HEK293T (cell line): ENCODE measurements at regions not wholly inside any gene's neighbourhood (a gene's known extent, or its start where the extent isn't known, plus 50 kb on each side); places are given as distances from the start of the nearest gene placed in this dataset.

ENCODE experiments used
- CTCF ChIA-PET: fragments of 350-600 bp; formaldehyde crosslinking; extraction: SDS; loops from one replicate; lab custom pipeline; 2021; ENCODE audit warnings: antibody characterized with exemption, inconsistent platforms; lab: Yijun Ruan, JAX
- POLR2A ChIA-PET: fragments of 350-600 bp; formaldehyde crosslinking; extraction: SDS; loops from one replicate; lab custom pipeline; 2020; ENCODE audit warnings: antibody characterized with exemption, inconsistent platforms; lab: Yijun Ruan, JAX
- DNase-seq: peaks from one replicate; pipeline ENCODE4 v3.0.0; 2012; ENCODE audit warnings: mixed read lengths; ENCODE audit errors: extremely low spot score
- ARNT ChIP-seq: fragments of 450-650 bp; IDR thresholded peaks from 2 replicates; pipeline ENCODE4 v1.6.1; 2017; ENCODE audit warnings: mild to moderate bottlenecking
- BHLHE40 ChIP-seq: fragments of 450-650 bp; IDR thresholded peaks from 2 replicates; pipeline ENCODE4 v1.6.1; 2016; ENCODE audit warnings: mild to moderate bottlenecking, moderate library complexity, borderline replicate concordance
- CTBP1 ChIP-seq: fragments of 450-650 bp; IDR thresholded peaks from 2 replicates; pipeline ENCODE4 v1.6.1; 2016; ENCODE audit warnings: borderline replicate concordance
- ELF4 ChIP-seq: fragments of 450-650 bp; IDR thresholded peaks from 2 replicates; pipeline ENCODE4 v1.6.1; 2017; ENCODE audit warnings: antibody characterized with exemption
- FOXA1 ChIP-seq: fragments of 450-650 bp; IDR thresholded peaks from 2 replicates; pipeline ENCODE4 v1.6.1; 2016; ENCODE audit warnings: mild to moderate bottlenecking
- FOXK2 ChIP-seq: fragments of 450-650 bp; IDR thresholded peaks from 2 replicates; pipeline ENCODE4 v1.6.1; 2016; ENCODE audit warnings: mild to moderate bottlenecking
- FOXM1 ChIP-seq: fragments of 450-650 bp; IDR thresholded peaks from 2 replicates; pipeline ENCODE4 v1.6.1; 2017; ENCODE audit warnings: mild to moderate bottlenecking, borderline replicate concordance
- HDGF ChIP-seq: fragments of 450-650 bp; IDR thresholded peaks from 2 replicates; pipeline ENCODE4 v1.6.1; 2017; ENCODE audit warnings: antibody characterized with exemption, borderline replicate concordance
- L3MBTL2 ChIP-seq: fragments of 450-650 bp; conservative IDR thresholded peaks from 2 replicates; pipeline ENCODE4 v1.6.1; 2016; ENCODE audit warnings: mild to moderate bottlenecking
- LEF1 ChIP-seq: fragments of 450-650 bp; IDR thresholded peaks from 2 replicates; pipeline ENCODE4 v1.6.1; 2017; ENCODE audit warnings: mild to moderate bottlenecking, borderline replicate concordance
- NFRKB ChIP-seq: fragments of 450-650 bp; IDR thresholded peaks from 2 replicates; pipeline ENCODE4 v1.6.1; 2016; ENCODE audit warnings: mild to moderate bottlenecking, moderate library complexity
- PKNOX1 ChIP-seq: fragments of 450-650 bp; IDR thresholded peaks from 2 replicates; pipeline ENCODE4 v1.6.1; 2016
- SP1 ChIP-seq: fragments of 450-650 bp; IDR thresholded peaks from 2 replicates; pipeline ENCODE4 v1.6.1; 2017
- SUZ12 ChIP-seq: fragments of 450-650 bp; IDR thresholded peaks from 2 replicates; pipeline ENCODE4 v1.6.1; 2016; ENCODE audit warnings: mild to moderate bottlenecking
- TARDBP ChIP-seq: fragments of 450-650 bp; IDR thresholded peaks from 2 replicates; pipeline ENCODE4 v1.6.1; 2016
- ZNF384 ChIP-seq: fragments of 450-650 bp; IDR thresholded peaks from 2 replicates; pipeline ENCODE4 v1.6.1; 2016

GRCh38 chr7:20561466-20561865 is 54.0 kb upstream of the ABCB5 start:
- no peak for TF ChIP-seq ELF4
- TF ChIP-seq L3MBTL2 = no peak
- TF ChIP-seq LEF1 = no peak
- TF ChIP-seq PKNOX1 = no peak
- no peak for TF ChIP-seq TARDBP
- no peak for TF ChIP-seq SUZ12
- TF ChIP-seq FOXA1 = no peak
- no peak for TF ChIP-seq ZNF384
- no peak for TF ChIP-seq FOXK2
- TF ChIP-seq BHLHE40 = no peak
- no peak for TF ChIP-seq SP1
- TF ChIP-seq NFRKB = no peak
- no peak for TF ChIP-seq CTBP1
- no peak for TF ChIP-seq FOXM1
- no peak for TF ChIP-seq ARNT
- POLR2A ChIA-PET = no interaction called here
- DNase-seq = no peak
- CTCF ChIA-PET = no interaction called here

DNA sequence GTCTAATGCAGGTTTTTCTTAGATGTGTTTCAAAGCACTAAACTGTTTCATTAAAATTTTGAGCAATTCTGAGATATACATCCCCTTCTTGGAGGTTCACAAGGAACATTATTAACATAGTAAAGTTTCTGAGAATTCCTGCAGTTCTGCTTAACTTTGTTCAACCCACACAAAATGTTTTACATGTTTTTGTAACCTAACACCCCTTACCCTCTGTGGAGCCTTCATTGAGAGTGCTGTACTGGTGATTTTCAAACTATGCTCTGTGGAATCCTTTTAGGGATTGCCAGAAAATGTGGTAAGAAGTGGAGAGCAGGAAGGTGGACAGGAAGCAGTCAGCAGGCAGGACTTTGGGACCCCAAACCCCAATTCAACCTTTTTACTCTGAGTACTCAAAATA is 53.6 kb upstream of the ABCB5 start:
- POLR2A ChIA-PET = no interaction called here
- CTCF ChIA-PET = no interaction called here
- TF ChIP-seq ARNT (no peak), HDGF (no peak), PKNOX1 (no peak), SUZ12 (no peak), L3MBTL2 (no peak), BHLHE40 (no peak), TARDBP (no peak), SP1 (no peak), FOXA1 (no peak), CTBP1 (no peak), ELF4 (no peak), LEF1 (no peak), FOXM1 (no peak), ZNF384 (no peak), FOXK2 (no peak)
- DNase-seq = no peak

GRCh38 chr7:20562461-20562860 is 53.0 kb upstream of the ABCB5 start:
- ChIA-PET POLR2A (no interaction called here), CTCF (no interaction called here)
- TF ChIP-seq SP1 = no peak
- TF ChIP-seq FOXM1 = no peak
- TF ChIP-seq ELF4 = no peak
- TF ChIP-seq CTBP1 = no peak
- no peak for TF ChIP-seq FOXA1
- no peak for TF ChIP-seq TARDBP
- no peak for TF ChIP-seq L3MBTL2
- TF ChIP-seq SUZ12 = no peak
- no peak for TF ChIP-seq PKNOX1
- no peak for TF ChIP-seq ARNT
- no peak for TF ChIP-seq BHLHE40
- no peak for TF ChIP-seq HDGF
- no peak for TF ChIP-seq NFRKB
- no peak for TF ChIP-seq LEF1
- no peak for TF ChIP-seq FOXK2
- TF ChIP-seq ZNF384 = no peak
- DNase-seq = no peak
